HG02678 (cell line): ENCODE measurements at regions not wholly inside any gene's neighbourhood (a gene's known extent, or its start where the extent isn't known, plus 50 kb on each side); places are given as distances from the start of the nearest gene placed in this dataset.
"Not testable (repeated sequence)": the region's sequence is repeated elsewhere in the genome, so short reads cannot be mapped to it uniquely, and the experiment has no call there.

Source experiments
- ATAC-seq: cut with Tn5 transposase; IDR thresholded peaks from one replicate; pipeline ENCODE4 v1.9.1; 2021; ENCODE audit warnings: mild to moderate bottlenecking, moderate library complexity; ENCODE audit not compliant: unreplicated experiment

- ATAC-seq: no peak
Measured at GRCh38 chr1:94769551-94769950, 50.6 kb upstream of the SLC44A3 start.

- no peak for ATAC-seq
Measured at GRCh38 chr1:94768036-94768435, 52.1 kb upstream of the SLC44A3 start.

- ATAC-seq: no peak
Measured at GRCh38 chr1:94765958-94766357, 54.2 kb upstream of the SLC44A3 start.

GRCh38 chr1:94759188-94759587 is 61.0 kb upstream of the SLC44A3 start:
- ATAC-seq: no peak

- no peak for ATAC-seq
Measured at GRCh38 chr1:94757931-94758330, 62.2 kb upstream of the SLC44A3 start.

- no peak for ATAC-seq
Measured at GRCh38 chr1:94755675-94756074, 64.5 kb upstream of the SLC44A3 start.

GRCh38 chr1:94755016-94755415 is 65.1 kb upstream of the SLC44A3 start:
- not testable (repeated sequence) for ATAC-seq

GRCh38 chr1:94754570-94754969 is 65.6 kb upstream of the SLC44A3 start:
- ATAC-seq: no peak

- no peak for ATAC-seq
Measured at GRCh38 chr1:94754095-94754494, 66.1 kb upstream of the SLC44A3 start.

- no peak for ATAC-seq
Measured at GRCh38 chr1:94753171-94753972, 66.8 kb upstream of the SLC44A3 start.

- not testable (repeated sequence) for ATAC-seq
Measured at GRCh38 chr1:94751483-94751882, 68.7 kb upstream of the SLC44A3 start.

GRCh38 chr1:94746635-94747525 is 73.3 kb upstream of the SLC44A3 start:
- no peak for ATAC-seq

- no peak for ATAC-seq
Measured at GRCh38 chr1:94745742-94746141, 74.4 kb upstream of the SLC44A3 start.

GRCh38 chr1:94743862-94744261 is 76.3 kb upstream of the SLC44A3 start:
- ATAC-seq: no peak

- no peak for ATAC-seq
Measured at GRCh38 chr1:94741996-94742395, 78.2 kb upstream of the SLC44A3 start.

GRCh38 chr1:94741510-94741909 is 78.6 kb upstream of the SLC44A3 start:
- no peak for ATAC-seq

- ATAC-seq: no peak
Measured at GRCh38 chr1:94739521-94740061, 80.6 kb upstream of the SLC44A3 start.

- ATAC-seq: no peak
Measured at GRCh38 chr1:94738371-94738770, 81.8 kb upstream of the SLC44A3 start.

GRCh38 chr1:94737124-94737998 is 82.8 kb upstream of the SLC44A3 start:
- ATAC-seq: no peak

- no peak for ATAC-seq
Measured at GRCh38 chr1:94736549-94736948, 83.6 kb upstream of the SLC44A3 start.

GRCh38 chr1:94736073-94736472 is 84.1 kb upstream of the SLC44A3 start:
- no peak for ATAC-seq
